ENCODE measurements at regions not wholly inside any gene's neighbourhood (a gene's known extent, or its start where the extent isn't known, plus 50 kb on each side); places are given as distances from the start of the nearest gene placed in this dataset.
A peak's percentile ranks its signal among the peaks of the same experiment; 100 is the strongest.

GRCh38 chr5:20466512-20466911 lies 478.5 kb upstream of the CDH18 start:
- H3K27me3 Mint-ChIP-seq (ENCODE audit: low read depth, unreplicated experiment), result no peaks in the 10 kb centered on the region
- Histone ChIP-seq H4K20me1 (ENCODE audit: insufficient read depth, low read length) (no peaks in the 10 kb centered on the region), H3K27ac (ENCODE audit: low read depth, low read length) (no peak overlapping the region), H3K4me1 (ENCODE audit: insufficient read depth, low read length) (no peaks in the 10 kb centered on the region), H2AFZ (ENCODE audit: low read depth, low read length) (no peak overlapping the region), H3K27me3 (ENCODE audit: insufficient read depth, low read length) (no peaks in the 10 kb centered on the region), H3K9ac (ENCODE audit: low read length) (no peak overlapping the region), H3K79me2 (ENCODE audit: insufficient read depth, low read length) (no peaks in the 10 kb centered on the region), H3K36me3 (ENCODE audit: insufficient read depth, low read length) (no peaks in the 10 kb centered on the region), H3K4me2 (ENCODE audit: low read length) (no peak overlapping the region), H3K4me3 (ENCODE audit: insufficient read depth, low read depth, low read length) (no peak overlapping the region), H3K9me3 (ENCODE audit: insufficient read depth, low read depth, low read length) (no peaks in the 10 kb centered on the region)
- no peaks in the 10 kb centered on the region for H3K4me1 Mint-ChIP-seq (ENCODE audit: low read depth, unreplicated experiment)
- no peak for DNase-seq (ENCODE audit: low read depth)
- no peak for FAIRE-seq
- TF ChIP-seq EZH2 (IDR thresholded peaks at IDR 0.05; ENCODE audit: insufficient read depth, low read length) (no peak), CTCF (IDR thresholded peaks at IDR 0.05; ENCODE audit: insufficient read depth, low read depth, low read length) (no peak)
- no peak overlapping the region for H3K4me3 Mint-ChIP-seq (ENCODE audit: unreplicated experiment)
- H3K36me3 Mint-ChIP-seq (ENCODE audit: low read depth, unreplicated experiment), result no peaks in the 10 kb centered on the region
- H3K27ac Mint-ChIP-seq (ENCODE audit: unreplicated experiment), result no peak overlapping the region
- no peaks in the 10 kb centered on the region for H3K9me3 Mint-ChIP-seq (ENCODE audit: unreplicated experiment)

GRCh38 chr5:20463206-20463605 lies 475.2 kb upstream of the CDH18 start:
- TF ChIP-seq CTCF (IDR thresholded peaks at IDR 0.05; ENCODE audit: insufficient read depth, low read depth, low read length) (no peak), EZH2 (IDR thresholded peaks at IDR 0.05; ENCODE audit: insufficient read depth, low read length) (no peak)
- DNase-seq (ENCODE audit: low read depth) (no peak), FAIRE-seq (no peak)
- no peak overlapping the region for H3K27ac Mint-ChIP-seq (ENCODE audit: unreplicated experiment)
- Histone ChIP-seq H3K27me3 (ENCODE audit: insufficient read depth, low read length) (no peaks in the 10 kb centered on the region), H3K4me3 (ENCODE audit: insufficient read depth, low read depth, low read length) (no peak overlapping the region), H3K27ac (ENCODE audit: low read depth, low read length) (no peak overlapping the region), H2AFZ (ENCODE audit: low read depth, low read length) (no peak overlapping the region), H3K4me1 (ENCODE audit: insufficient read depth, low read length) (no peaks in the 10 kb centered on the region), H3K79me2 (ENCODE audit: insufficient read depth, low read length) (no peaks in the 10 kb centered on the region), H3K9me3 (ENCODE audit: insufficient read depth, low read depth, low read length) (no peaks in the 10 kb centered on the region), H3K9ac (ENCODE audit: low read length) (no peak overlapping the region), H3K36me3 (ENCODE audit: insufficient read depth, low read length) (no peaks in the 10 kb centered on the region), H4K20me1 (ENCODE audit: insufficient read depth, low read length) (no peaks in the 10 kb centered on the region), H3K4me2 (ENCODE audit: low read length) (no peak overlapping the region)
- H3K27me3 Mint-ChIP-seq (ENCODE audit: low read depth, unreplicated experiment), result no peaks in the 10 kb centered on the region
- no peaks in the 10 kb centered on the region for H3K9me3 Mint-ChIP-seq (ENCODE audit: unreplicated experiment)
- H3K4me3 Mint-ChIP-seq (ENCODE audit: unreplicated experiment), result no peak overlapping the region
- H3K4me1 Mint-ChIP-seq (ENCODE audit: low read depth, unreplicated experiment), result no peaks in the 10 kb centered on the region
- no peaks in the 10 kb centered on the region for H3K36me3 Mint-ChIP-seq (ENCODE audit: low read depth, unreplicated experiment)

GRCh38 chr5:20446121-20446520 lies 458.1 kb upstream of the CDH18 start:
- Histone ChIP-seq H3K4me2 (ENCODE audit: low read length) (no peak overlapping the region), H2AFZ (ENCODE audit: low read depth, low read length) (no peak overlapping the region), H3K9ac (ENCODE audit: low read length) (no peak overlapping the region), H4K20me1 (ENCODE audit: insufficient read depth, low read length) (no peaks in the 10 kb centered on the region), H3K9me3 (ENCODE audit: insufficient read depth, low read depth, low read length) (no peaks in the 10 kb centered on the region), H3K79me2 (ENCODE audit: insufficient read depth, low read length) (no peaks in the 10 kb centered on the region), H3K36me3 (ENCODE audit: insufficient read depth, low read length) (no peaks in the 10 kb centered on the region), H3K27me3 (ENCODE audit: insufficient read depth, low read length) (no peaks in the 10 kb centered on the region), H3K4me3 (ENCODE audit: insufficient read depth, low read depth, low read length) (no peak overlapping the region), H3K4me1 (ENCODE audit: insufficient read depth, low read length) (no peaks in the 10 kb centered on the region), H3K27ac (ENCODE audit: low read depth, low read length) (no peak overlapping the region)
- H3K9me3 Mint-ChIP-seq (ENCODE audit: unreplicated experiment), result peaks cover 2% of the 10 kb centered on the region
- FAIRE-seq, result no peak
- TF ChIP-seq EZH2 (IDR thresholded peaks at IDR 0.05; ENCODE audit: insufficient read depth, low read length), result no peak
- TF ChIP-seq CTCF (IDR thresholded peaks at IDR 0.05; ENCODE audit: insufficient read depth, low read depth, low read length), result no peak
- H3K4me1 Mint-ChIP-seq (ENCODE audit: low read depth, unreplicated experiment), result peaks cover 20% of the 10 kb centered on the region
- H3K27me3 Mint-ChIP-seq (ENCODE audit: low read depth, unreplicated experiment), result no peaks in the 10 kb centered on the region
- H3K4me3 Mint-ChIP-seq (ENCODE audit: unreplicated experiment), result peak overlapping the region; percentile 20
- H3K27ac Mint-ChIP-seq (ENCODE audit: unreplicated experiment), result peak overlapping the region; percentile 83
- no peaks in the 10 kb centered on the region for H3K36me3 Mint-ChIP-seq (ENCODE audit: low read depth, unreplicated experiment)
- DNase-seq (ENCODE audit: low read depth), result peak; percentile 3
